T-helper 1 cell (primary cell): ENCODE measurements at regions not wholly inside any gene's neighbourhood (a gene's known extent, or its start where the extent isn't known, plus 50 kb on each side); places are given as distances from the start of the nearest gene placed in this dataset.
"Not testable (repeated sequence)": the region's sequence is repeated elsewhere in the genome, so short reads cannot be mapped to it uniquely, and the experiment has no call there.

ENCODE experiments used
- DNase-seq, 5 donors: peaks; one replicate each; pipeline ENCODE4 v3.0.0-alpha.2; 2012 to 2020

GRCh38 chr6:6950373-6951145, 157.2 kb upstream of the RREB1 start:
- DNase-seq = no peak

- no peak for DNase-seq
These were observed 156.4 kb upstream of the RREB1 start for GRCh38 chr6:6951355-6951754.

- DNase-seq = no peak
These were observed 155.3 kb upstream of the RREB1 start for GRCh38 chr6:6952484-6952883.

- DNase-seq = not testable (repeated sequence)
These were observed 154.8 kb upstream of the RREB1 start for GRCh38 chr6:6952927-6953326.

GRCh38 chr6:6960571-6961251, 147.1 kb upstream of the RREB1 start:
- no peak for DNase-seq

GRCh38 chr6:6962086-6962485, 145.7 kb upstream of the RREB1 start:
- DNase-seq = no peak

- DNase-seq = no peak
These were observed 145.1 kb upstream of the RREB1 start for GRCh38 chr6:6962699-6963098.

- DNase-seq = not testable (repeated sequence)
These were observed 144.4 kb upstream of the RREB1 start for GRCh38 chr6:6963390-6963789.

- DNase-seq = no peak
These were observed 143.1 kb upstream of the RREB1 start for GRCh38 chr6:6964675-6965074.

- DNase-seq = no peak
These were observed 141.6 kb upstream of the RREB1 start for GRCh38 chr6:6966127-6966526.

GRCh38 chr6:6966569-6966968, 141.2 kb upstream of the RREB1 start:
- DNase-seq = no peak

- no peak for DNase-seq
These were observed 139.4 kb upstream of the RREB1 start for GRCh38 chr6:6968357-6968730.

- DNase-seq = no peak
These were observed 138.8 kb upstream of the RREB1 start for GRCh38 chr6:6968731-6969552.

- DNase-seq = no peak
These were observed 138.0 kb upstream of the RREB1 start for GRCh38 chr6:6969761-6970223.

GRCh38 chr6:6970851-6971250, 136.9 kb upstream of the RREB1 start:
- no peak for DNase-seq

- DNase-seq = no peak
These were observed 136.4 kb upstream of the RREB1 start for GRCh38 chr6:6971369-6971768.

GRCh38 chr6:6972456-6972855, 135.3 kb upstream of the RREB1 start:
- DNase-seq = no peak

- DNase-seq = no peak
These were observed 134.0 kb upstream of the RREB1 start for GRCh38 chr6:6973721-6974120.

GRCh38 chr6:6975459-6976111, 132.2 kb upstream of the RREB1 start:
- DNase-seq = no peak

- no peak for DNase-seq
These were observed 131.6 kb upstream of the RREB1 start for GRCh38 chr6:6976193-6976592.

- no peak for DNase-seq
These were observed 129.0 kb upstream of the RREB1 start for GRCh38 chr6:6978731-6979130.

GRCh38 chr6:6980999-6981597, 126.7 kb upstream of the RREB1 start:
- DNase-seq = no peak
